GM23338 (cell line): ENCODE measurements at regions not wholly inside any gene's neighbourhood (a gene's known extent, or its start where the extent isn't known, plus 50 kb on each side); places are given as distances from the start of the nearest gene placed in this dataset.

Experiments used
- ATAC-seq: fragments of 200-7000 bp; cut with Tn5 transposase; 3 replicates; pipeline ENCODE4 v1.9.1; 2020
- DNase-seq: peaks from one replicate; pipeline ENCODE4 v3.0.0-alpha.2; 2015; ENCODE audit warnings: low spot score
- H2AFZ ChIP-seq: fragments of 200-600 bp; sonication (generic); 2 replicates; pipeline ENCODE4 v1.8.0; 2016; ENCODE audit warnings: antibody characterized with exemption, mild to moderate bottlenecking, moderate library complexity
- H3F3A ChIP-seq: fragments of 200-600 bp; sonication (generic); replicated peaks from 2 replicates; pipeline ENCODE4 v1.8.0; 2017; ENCODE audit warnings: antibody characterized with exemption, mixed run types, low read depth
- H3K27ac ChIP-seq: fragments of 200-600 bp; sonication (generic); 2 replicates; pipeline ENCODE4 v1.6.1; 2016; ENCODE audit warnings: low read depth
- H3K27me3 ChIP-seq: fragments of 200-600 bp; sonication (generic); 2 replicates; pipeline ENCODE4 v1.8.0; 2016; ENCODE audit warnings: mild to moderate bottlenecking, mixed run types, moderate library complexity; ENCODE audit not compliant: insufficient read depth
- H3K36me3 ChIP-seq: fragments of 200-600 bp; sonication (generic); 2 replicates; pipeline ENCODE4 v1.8.0; 2016; ENCODE audit warnings: mild to moderate bottlenecking; ENCODE audit not compliant: insufficient read depth
- H3K4me1 ChIP-seq: fragments of 200-600 bp; sonication (generic); 2 replicates; pipeline ENCODE4 v1.8.0; 2016; ENCODE audit warnings: mild to moderate bottlenecking, moderate library complexity; ENCODE audit not compliant: insufficient read depth
- H3K4me2 ChIP-seq: fragments of 200-600 bp; sonication (generic); 2 replicates; pipeline ENCODE4 v1.7.1; 2017; ENCODE audit warnings: mixed run types
- H3K4me3 ChIP-seq: fragments of 200-600 bp; sonication (generic); 2 replicates; pipeline ENCODE4 v1.6.1; 2016; ENCODE audit warnings: mixed run types
- H3K79me2 ChIP-seq: fragments of 200-600 bp; sonication (generic); replicated peaks from 2 replicates; pipeline ENCODE4 v1.8.0; 2017; ENCODE audit warnings: mild to moderate bottlenecking; ENCODE audit not compliant: insufficient read depth
- H3K9me2 ChIP-seq: fragments of 200-600 bp; sonication (generic); 2 replicates; pipeline ENCODE4 v1.8.0; 2017; ENCODE audit not compliant: insufficient read depth
- H4K20me1 ChIP-seq: fragments of 200-600 bp; sonication (generic); replicated peaks from 2 replicates; pipeline ENCODE4 v1.8.0; 2017; ENCODE audit warnings: mild to moderate bottlenecking; ENCODE audit not compliant: insufficient read depth
- H3K27ac Mint-ChIP-seq: 2 replicates; pipeline ENCODE4 v1.8.0; 2020; ENCODE audit warnings: inconsistent platforms, mild to moderate bottlenecking, moderate library complexity, mixed read lengths
- H3K27me3 Mint-ChIP-seq: 3 replicates; pipeline ENCODE4 v1.8.0; 2022; ENCODE audit warnings: low read depth, mild to moderate bottlenecking, moderate library complexity, mixed read lengths, inconsistent platforms; ENCODE audit not compliant: insufficient read depth, poor library complexity
- H3K36me3 Mint-ChIP-seq: 3 replicates; pipeline ENCODE4 v1.8.0; 2021; ENCODE audit warnings: low read depth, mild to moderate bottlenecking, inconsistent platforms, moderate library complexity, mixed read lengths
- H3K4me1 Mint-ChIP-seq: 3 replicates; pipeline ENCODE4 v1.8.0; 2020; ENCODE audit warnings: mild to moderate bottlenecking, inconsistent platforms, mixed read lengths
- H3K4me3 Mint-ChIP-seq: 3 replicates; pipeline ENCODE4 v1.8.0; 2021; ENCODE audit warnings: moderate library complexity, mild to moderate bottlenecking, inconsistent platforms, mixed read lengths
- H3K9me3 Mint-ChIP-seq: 3 replicates; pipeline ENCODE4 v1.8.0; 2020; ENCODE audit warnings: moderate library complexity, mild to moderate bottlenecking, inconsistent platforms, mixed read lengths
- CREB1 ChIP-seq: fragments of 250-450 bp; sonication (Bioruptor Pico); IDR thresholded peaks from 2 replicates; pipeline ENCODE4 v1.5.0; 2020; ENCODE audit warnings: low read depth, mild to moderate bottlenecking, moderate library complexity
- EZH2 ChIP-seq: fragments of 200-600 bp; sonication (generic); IDR thresholded peaks from one replicate; pipeline ENCODE4 v1.8.0; 2017; ENCODE audit warnings: antibody characterized with exemption, mild to moderate bottlenecking, low read depth; ENCODE audit not compliant: unreplicated experiment
- EZH2phosphoT487 ChIP-seq: fragments of 200-600 bp; sonication (generic); IDR thresholded peaks from one replicate; pipeline ENCODE4 v1.8.1; 2018; ENCODE audit warnings: antibody characterized with exemption; ENCODE audit not compliant: unreplicated experiment
- JUNB ChIP-seq: IDR thresholded peaks from one replicate; pipeline ENCODE4 v1.6.1; 2016; ENCODE audit warnings: antibody characterized with exemption; ENCODE audit not compliant: unreplicated experiment
- NANOG ChIP-seq: IDR thresholded peaks from 2 replicates; pipeline ENCODE4 v1.6.1; 2016; ENCODE audit warnings: antibody characterized with exemption, borderline replicate concordance
- POLR2AphosphoS5 ChIP-seq: IDR thresholded peaks from 2 replicates; pipeline ENCODE4 v1.6.1; 2016; ENCODE audit warnings: antibody characterized with exemption, low read depth
- ZNF114 ChIP-seq: fragments of 250-450 bp; sonication (Bioruptor Pico); IDR thresholded peaks from 2 replicates; pipeline ENCODE4 v1.5.0; 2020; ENCODE audit warnings: mild to moderate bottlenecking, moderate library complexity
- ZNF331 ChIP-seq: fragments of 250-450 bp; sonication (Bioruptor Pico); IDR thresholded peaks from 2 replicates; pipeline ENCODE4 v1.5.0; 2020; ENCODE audit warnings: low read depth, mild to moderate bottlenecking, moderate library complexity
- TF ChIP-seq, protein P1 (sequence below): fragments of 250-450 bp; sonication (Bioruptor Pico); IDR thresholded peaks from 2 replicates; pipeline ENCODE4 v1.5.0; 2020; ENCODE audit warnings: mild to moderate bottlenecking, moderate library complexity
- TF ChIP-seq, protein P2 (sequence below): IDR thresholded peaks from 2 replicates; pipeline ENCODE4 v1.6.1; 2016; ENCODE audit warnings: antibody characterized with exemption
- TF ChIP-seq, protein P3 (sequence below), 2 experiments: fragments of 200-600 bp in 1 of 2; sonication (generic) in 1 of 2; conservative IDR thresholded peaks; 2 replicates each; pipeline versions ENCODE4 v1.5.1 to v1.6.1; 2016 to 2017; ENCODE audit warnings: antibody characterized with exemption in 2 of 2, low read depth in 2 of 2, mild to moderate bottlenecking in 2 of 2, moderate library complexity in 1 of 2

DNA sequence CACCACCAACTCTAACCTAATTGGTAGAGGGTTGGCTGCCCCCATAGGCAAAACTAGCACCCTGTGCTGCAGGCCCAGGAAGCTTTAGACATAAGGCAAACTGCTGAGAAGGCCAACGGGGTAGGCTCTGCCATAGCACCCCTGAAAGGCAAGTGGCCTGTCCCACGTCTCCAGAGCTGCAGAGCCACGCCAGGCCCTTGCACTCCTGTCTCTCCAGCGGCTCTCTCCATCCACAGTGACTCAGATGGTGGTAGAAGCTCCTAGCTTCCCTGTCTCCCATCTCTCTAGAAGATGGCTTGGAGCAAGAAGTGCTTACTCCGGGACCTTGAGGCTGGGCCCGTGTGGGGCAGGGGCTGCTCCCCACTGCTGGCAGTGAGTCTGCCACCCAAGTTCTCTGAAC lies 310.6 kb upstream of the ZMIZ1 start (continued):
- TF ChIP-seq, protein P1, sequence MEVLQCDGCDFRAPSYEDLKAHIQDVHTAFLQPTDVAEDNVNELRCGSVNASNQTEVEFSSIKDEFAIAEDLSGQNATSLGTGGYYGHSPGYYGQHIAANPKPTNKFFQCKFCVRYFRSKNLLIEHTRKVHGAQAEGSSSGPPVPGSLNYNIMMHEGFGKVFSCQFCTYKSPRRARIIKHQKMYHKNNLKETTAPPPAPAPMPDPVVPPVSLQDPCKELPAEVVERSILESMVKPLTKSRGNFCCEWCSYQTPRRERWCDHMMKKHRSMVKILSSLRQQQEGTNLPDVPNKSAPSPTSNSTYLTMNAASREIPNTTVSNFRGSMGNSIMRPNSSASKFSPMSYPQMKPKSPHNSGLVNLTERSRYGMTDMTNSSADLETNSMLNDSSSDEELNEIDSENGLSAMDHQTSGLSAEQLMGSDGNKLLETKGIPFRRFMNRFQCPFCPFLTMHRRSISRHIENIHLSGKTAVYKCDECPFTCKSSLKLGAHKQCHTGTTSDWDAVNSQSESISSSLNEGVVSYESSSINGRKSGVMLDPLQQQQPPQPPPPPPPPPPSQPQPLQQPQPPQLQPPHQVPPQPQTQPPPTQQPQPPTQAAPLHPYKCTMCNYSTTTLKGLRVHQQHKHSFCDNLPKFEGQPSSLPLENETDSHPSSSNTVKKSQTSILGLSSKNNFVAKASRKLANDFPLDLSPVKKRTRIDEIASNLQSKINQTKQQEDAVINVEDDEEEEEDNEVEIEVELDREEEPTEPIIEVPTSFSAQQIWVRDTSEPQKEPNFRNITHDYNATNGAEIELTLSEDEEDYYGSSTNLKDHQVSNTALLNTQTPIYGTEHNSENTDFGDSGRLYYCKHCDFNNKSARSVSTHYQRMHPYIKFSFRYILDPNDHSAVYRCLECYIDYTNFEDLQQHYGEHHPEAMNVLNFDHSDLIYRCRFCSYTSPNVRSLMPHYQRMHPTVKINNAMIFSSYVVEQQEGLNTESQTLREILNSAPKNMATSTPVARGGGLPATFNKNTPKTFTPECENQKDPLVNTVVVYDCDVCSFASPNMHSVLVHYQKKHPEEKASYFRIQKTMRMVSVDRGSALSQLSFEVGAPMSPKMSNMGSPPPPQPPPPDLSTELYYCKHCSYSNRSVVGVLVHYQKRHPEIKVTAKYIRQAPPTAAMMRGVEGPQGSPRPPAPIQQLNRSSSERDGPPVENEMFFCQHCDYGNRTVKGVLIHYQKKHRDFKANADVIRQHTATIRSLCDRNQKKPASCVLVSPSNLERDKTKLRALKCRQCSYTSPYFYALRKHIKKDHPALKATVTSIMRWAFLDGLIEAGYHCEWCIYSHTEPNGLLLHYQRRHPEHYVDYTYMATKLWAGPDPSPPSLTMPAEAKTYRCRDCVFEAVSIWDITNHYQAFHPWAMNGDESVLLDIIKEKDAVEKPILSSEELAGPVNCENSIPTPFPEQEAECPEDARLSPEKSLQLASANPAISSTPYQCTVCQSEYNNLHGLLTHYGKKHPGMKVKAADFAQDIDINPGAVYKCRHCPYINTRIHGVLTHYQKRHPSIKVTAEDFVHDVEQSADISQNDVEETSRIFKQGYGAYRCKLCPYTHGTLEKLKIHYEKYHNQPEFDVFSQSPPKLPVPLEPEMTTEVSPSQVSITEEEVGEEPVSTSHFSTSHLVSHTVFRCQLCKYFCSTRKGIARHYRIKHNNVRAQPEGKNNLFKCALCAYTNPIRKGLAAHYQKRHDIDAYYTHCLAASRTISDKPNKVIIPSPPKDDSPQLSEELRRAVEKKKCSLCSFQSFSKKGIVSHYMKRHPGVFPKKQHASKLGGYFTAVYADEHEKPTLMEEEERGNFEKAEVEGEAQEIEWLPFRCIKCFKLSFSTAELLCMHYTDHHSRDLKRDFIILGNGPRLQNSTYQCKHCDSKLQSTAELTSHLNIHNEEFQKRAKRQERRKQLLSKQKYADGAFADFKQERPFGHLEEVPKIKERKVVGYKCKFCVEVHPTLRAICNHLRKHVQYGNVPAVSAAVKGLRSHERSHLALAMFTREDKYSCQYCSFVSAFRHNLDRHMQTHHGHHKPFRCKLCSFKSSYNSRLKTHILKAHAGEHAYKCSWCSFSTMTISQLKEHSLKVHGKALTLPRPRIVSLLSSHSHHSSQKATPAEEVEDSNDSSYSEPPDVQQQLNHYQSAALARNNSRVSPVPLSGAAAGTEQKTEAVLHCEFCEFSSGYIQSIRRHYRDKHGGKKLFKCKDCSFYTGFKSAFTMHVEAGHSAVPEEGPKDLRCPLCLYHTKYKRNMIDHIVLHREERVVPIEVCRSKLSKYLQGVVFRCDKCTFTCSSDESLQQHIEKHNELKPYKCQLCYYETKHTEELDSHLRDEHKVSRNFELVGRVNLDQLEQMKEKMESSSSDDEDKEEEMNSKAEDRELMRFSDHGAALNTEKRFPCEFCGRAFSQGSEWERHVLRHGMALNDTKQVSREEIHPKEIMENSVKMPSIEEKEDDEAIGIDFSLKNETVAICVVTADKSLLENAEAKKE (CRISPR knock-in tag): no peak
- TF ChIP-seq ZNF331 (CRISPR knock-in tag): no peak
- TF ChIP-seq POLR2AphosphoS5: no peak
- no peak for TF ChIP-seq ZNF114 (CRISPR knock-in tag)

DNA sequence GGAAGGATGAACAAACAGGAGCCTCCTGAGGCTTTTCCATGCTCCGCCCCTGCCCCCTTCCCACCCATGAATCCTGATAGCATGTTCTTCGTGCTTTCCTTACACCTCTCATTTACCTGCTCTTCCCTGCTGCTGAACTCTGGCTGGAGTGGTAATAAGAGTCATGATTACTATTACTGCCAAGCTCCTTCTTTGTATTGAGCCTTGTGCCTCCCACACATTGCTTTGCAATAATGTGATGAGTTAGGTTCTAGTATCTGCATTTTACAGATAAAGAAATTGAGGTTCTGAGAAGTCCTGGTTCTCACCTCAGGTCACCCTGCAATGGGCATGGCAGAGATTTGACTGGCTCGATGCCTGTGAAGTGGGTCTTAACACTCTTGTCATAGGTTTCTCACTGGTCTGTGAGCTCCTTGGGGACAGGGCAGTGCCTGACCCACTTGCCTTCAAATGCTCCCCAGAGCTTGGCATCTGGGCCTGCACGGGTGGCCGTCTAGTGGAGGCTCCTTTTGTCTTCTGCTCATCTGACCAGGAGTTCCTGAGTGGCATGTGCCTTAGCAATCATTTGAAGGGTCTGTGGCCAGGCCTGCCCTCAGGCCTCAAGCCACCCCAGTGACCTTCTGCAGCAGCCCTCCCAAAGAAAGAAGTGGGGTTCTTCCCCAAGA lies 309.2 kb upstream of the ZMIZ1 start:
- Histone ChIP-seq H3K9me2 (no peaks in the 10 kb centered on the region), H3K4me2 (no peak overlapping the region), H3F3A (no peaks in the 10 kb centered on the region), H3K27me3 (no peaks in the 10 kb centered on the region), H4K20me1 (no peaks in the 10 kb centered on the region), H3K36me3 (no peaks in the 10 kb centered on the region), H3K4me3 (no peak overlapping the region), H3K4me1 (no peaks in the 10 kb centered on the region; the same call in 1 of the 2 replicates), H3K79me2 (no peaks in the 10 kb centered on the region), H3K27ac (no peak overlapping the region), H2AFZ (no peak overlapping the region)
- Mint-ChIP-seq H3K27me3 (peaks cover 17% of the 10 kb centered on the region), H3K4me1 (peaks cover 18% of the 10 kb centered on the region), H3K27ac (no peak overlapping the region), H3K36me3 (no peaks in the 10 kb centered on the region), H3K9me3 (no peaks in the 10 kb centered on the region), H3K4me3 (no peak overlapping the region)
- DNase-seq: no peak
- ATAC-seq: no peak
- TF ChIP-seq CREB1: no peak
- TF ChIP-seq EZH2: no peak
- TF ChIP-seq NANOG: no peak
- TF ChIP-seq, protein P2, sequence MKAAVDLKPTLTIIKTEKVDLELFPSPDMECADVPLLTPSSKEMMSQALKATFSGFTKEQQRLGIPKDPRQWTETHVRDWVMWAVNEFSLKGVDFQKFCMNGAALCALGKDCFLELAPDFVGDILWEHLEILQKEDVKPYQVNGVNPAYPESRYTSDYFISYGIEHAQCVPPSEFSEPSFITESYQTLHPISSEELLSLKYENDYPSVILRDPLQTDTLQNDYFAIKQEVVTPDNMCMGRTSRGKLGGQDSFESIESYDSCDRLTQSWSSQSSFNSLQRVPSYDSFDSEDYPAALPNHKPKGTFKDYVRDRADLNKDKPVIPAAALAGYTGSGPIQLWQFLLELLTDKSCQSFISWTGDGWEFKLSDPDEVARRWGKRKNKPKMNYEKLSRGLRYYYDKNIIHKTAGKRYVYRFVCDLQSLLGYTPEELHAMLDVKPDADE: no peak
- TF ChIP-seq, protein P3, sequence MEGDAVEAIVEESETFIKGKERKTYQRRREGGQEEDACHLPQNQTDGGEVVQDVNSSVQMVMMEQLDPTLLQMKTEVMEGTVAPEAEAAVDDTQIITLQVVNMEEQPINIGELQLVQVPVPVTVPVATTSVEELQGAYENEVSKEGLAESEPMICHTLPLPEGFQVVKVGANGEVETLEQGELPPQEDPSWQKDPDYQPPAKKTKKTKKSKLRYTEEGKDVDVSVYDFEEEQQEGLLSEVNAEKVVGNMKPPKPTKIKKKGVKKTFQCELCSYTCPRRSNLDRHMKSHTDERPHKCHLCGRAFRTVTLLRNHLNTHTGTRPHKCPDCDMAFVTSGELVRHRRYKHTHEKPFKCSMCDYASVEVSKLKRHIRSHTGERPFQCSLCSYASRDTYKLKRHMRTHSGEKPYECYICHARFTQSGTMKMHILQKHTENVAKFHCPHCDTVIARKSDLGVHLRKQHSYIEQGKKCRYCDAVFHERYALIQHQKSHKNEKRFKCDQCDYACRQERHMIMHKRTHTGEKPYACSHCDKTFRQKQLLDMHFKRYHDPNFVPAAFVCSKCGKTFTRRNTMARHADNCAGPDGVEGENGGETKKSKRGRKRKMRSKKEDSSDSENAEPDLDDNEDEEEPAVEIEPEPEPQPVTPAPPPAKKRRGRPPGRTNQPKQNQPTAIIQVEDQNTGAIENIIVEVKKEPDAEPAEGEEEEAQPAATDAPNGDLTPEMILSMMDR (conservative IDR thresholded peaks at IDR 0.05; ENCODE audit: low read depth in 2 of 2): no peak
- no peak for TF ChIP-seq EZH2phosphoT487
- TF ChIP-seq POLR2AphosphoS5: no peak
- TF ChIP-seq JUNB: no peak
